KMS-11 (cell line): ENCODE measurements at regions not wholly inside any gene's neighbourhood (a gene's known extent, or its start where the extent isn't known, plus 50 kb on each side); places are given as distances from the start of the nearest gene placed in this dataset.

ENCODE experiments used
- H2AFZ ChIP-seq: fragments of 200-600 bp; sonication (generic); 2 replicates; pipeline ENCODE4 v1.6.1; 2016; ENCODE audit warnings: antibody characterized with exemption, mixed run types, low read depth
- H3K27ac ChIP-seq: fragments of 200-600 bp; sonication (generic); 2 replicates; pipeline ENCODE4 v1.6.1; 2016; ENCODE audit warnings: mild to moderate bottlenecking, mixed run types
- H3K27me3 ChIP-seq: fragments of 200-600 bp; sonication (generic); 2 replicates; pipeline ENCODE4 v1.6.1; 2017; ENCODE audit warnings: mild to moderate bottlenecking, low read depth, mixed run types, moderate library complexity; ENCODE audit not compliant: insufficient read depth
- H3K36me3 ChIP-seq: fragments of 200-600 bp; sonication (generic); 2 replicates; pipeline ENCODE4 v1.6.1; 2017; ENCODE audit warnings: mild to moderate bottlenecking, mixed run types; ENCODE audit not compliant: insufficient read depth
- H3K4me1 ChIP-seq: fragments of 200-600 bp; sonication (generic); 2 replicates; pipeline ENCODE4 v1.6.1; 2016; ENCODE audit warnings: mild to moderate bottlenecking, low read depth, mixed run types; ENCODE audit not compliant: poor library complexity, severe bottlenecking
- H3K4me2 ChIP-seq: fragments of 200-600 bp; sonication (generic); 2 replicates; pipeline ENCODE4 v1.7.0; 2016; ENCODE audit warnings: mild to moderate bottlenecking, mixed run types
- H3K4me3 ChIP-seq: fragments of 200-600 bp; sonication (generic); IDR thresholded peaks from 2 replicates; pipeline ENCODE4 v1.6.1; 2017; ENCODE audit warnings: low read depth, low read length, mixed read lengths; ENCODE audit not compliant: insufficient read depth
- H3K79me2 ChIP-seq: fragments of 200-600 bp; sonication (generic); 2 replicates; pipeline ENCODE4 v1.6.1; 2016; ENCODE audit warnings: low read depth, mixed run types; ENCODE audit not compliant: insufficient read depth
- H3K9ac ChIP-seq: fragments of 200-600 bp; sonication (generic); 2 replicates; pipeline ENCODE4 v1.6.1; 2016; ENCODE audit warnings: mild to moderate bottlenecking, mixed run types
- H4K20me1 ChIP-seq: fragments of 200-600 bp; sonication (generic); 2 replicates; pipeline ENCODE4 v1.6.1; 2016; ENCODE audit warnings: mild to moderate bottlenecking, mixed run types; ENCODE audit not compliant: insufficient read depth
- TF ChIP-seq, protein P1 (sequence below): fragments of 200-600 bp; sonication (generic); conservative IDR thresholded peaks from 2 replicates; pipeline ENCODE4 v1.6.1; 2017; ENCODE audit warnings: low read depth, mild to moderate bottlenecking, antibody characterized with exemption, low read length, moderate library complexity, mixed read lengths

DNA sequence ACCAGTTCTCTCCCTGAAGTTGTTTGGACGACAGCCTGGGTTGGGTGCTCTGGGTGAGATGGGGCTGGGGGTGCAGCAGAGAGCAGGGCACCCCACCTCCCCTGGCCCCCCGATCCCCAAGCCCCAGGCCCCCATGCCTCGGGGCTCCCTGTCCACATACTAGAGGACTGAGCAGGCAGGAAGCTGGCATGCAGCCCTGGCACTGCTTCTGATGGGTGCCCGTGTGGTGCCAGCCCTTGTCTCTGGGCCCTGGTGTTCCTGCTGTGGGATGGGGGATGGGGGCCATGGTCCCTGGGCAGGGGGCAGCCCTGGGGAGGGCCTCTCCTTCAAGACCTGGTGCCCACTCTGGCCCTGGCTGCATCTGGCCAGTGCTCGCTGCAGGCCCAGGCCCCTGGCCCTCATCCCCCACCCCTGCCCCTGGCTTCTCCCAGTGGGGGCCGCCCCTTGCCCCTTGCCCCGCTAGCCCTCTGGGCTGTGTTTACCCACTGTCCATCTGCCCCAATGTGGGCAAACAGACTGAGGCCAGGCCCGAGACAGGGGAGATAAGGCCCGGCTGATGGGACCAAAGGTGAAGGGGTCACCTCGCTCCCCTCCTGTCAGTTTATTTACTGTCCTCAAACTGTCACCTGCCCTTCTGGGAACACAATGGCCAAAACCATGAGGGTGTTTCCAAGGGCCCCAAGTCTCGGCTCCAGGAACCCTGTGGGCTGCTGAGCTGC lies 67.3 kb upstream of the RXRA start:
- no peaks in the 10 kb centered on the region for H4K20me1 ChIP-seq
- H3K27me3 ChIP-seq = no peaks in the 10 kb centered on the region
- no peaks in the 10 kb centered on the region for H3K79me2 ChIP-seq
- H3K36me3 ChIP-seq = no peaks in the 10 kb centered on the region
- H3K4me2 ChIP-seq = no peak overlapping the region
- H3K4me3 ChIP-seq = no peak overlapping the region
- H3K27ac ChIP-seq = no peak overlapping the region
- H3K4me1 ChIP-seq = no peaks in the 10 kb centered on the region
- H3K9ac ChIP-seq = no peak overlapping the region
- TF ChIP-seq, protein P1, sequence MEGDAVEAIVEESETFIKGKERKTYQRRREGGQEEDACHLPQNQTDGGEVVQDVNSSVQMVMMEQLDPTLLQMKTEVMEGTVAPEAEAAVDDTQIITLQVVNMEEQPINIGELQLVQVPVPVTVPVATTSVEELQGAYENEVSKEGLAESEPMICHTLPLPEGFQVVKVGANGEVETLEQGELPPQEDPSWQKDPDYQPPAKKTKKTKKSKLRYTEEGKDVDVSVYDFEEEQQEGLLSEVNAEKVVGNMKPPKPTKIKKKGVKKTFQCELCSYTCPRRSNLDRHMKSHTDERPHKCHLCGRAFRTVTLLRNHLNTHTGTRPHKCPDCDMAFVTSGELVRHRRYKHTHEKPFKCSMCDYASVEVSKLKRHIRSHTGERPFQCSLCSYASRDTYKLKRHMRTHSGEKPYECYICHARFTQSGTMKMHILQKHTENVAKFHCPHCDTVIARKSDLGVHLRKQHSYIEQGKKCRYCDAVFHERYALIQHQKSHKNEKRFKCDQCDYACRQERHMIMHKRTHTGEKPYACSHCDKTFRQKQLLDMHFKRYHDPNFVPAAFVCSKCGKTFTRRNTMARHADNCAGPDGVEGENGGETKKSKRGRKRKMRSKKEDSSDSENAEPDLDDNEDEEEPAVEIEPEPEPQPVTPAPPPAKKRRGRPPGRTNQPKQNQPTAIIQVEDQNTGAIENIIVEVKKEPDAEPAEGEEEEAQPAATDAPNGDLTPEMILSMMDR = no peak
- no peak overlapping the region for H2AFZ ChIP-seq

DNA sequence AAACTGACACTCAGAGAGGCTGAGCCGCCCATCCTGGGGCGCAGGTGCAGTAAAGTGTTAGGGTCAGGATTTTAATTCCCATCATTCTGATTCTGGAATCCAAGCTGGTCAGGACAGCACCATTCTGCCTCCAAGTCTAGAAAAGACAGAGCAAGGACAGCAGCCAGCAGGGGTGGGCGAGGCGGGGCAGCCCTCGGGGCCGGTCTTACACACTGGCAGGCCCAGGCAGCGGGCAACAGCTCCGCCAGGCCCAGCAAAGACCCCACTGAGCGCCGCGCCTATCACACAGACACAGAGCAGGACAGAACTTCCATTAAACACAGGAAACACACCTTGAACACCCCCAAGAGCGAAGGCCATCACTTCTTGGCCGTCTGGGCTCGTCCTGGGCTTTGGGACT lies 66.5 kb upstream of the RXRA start:
- Histone ChIP-seq H3K4me2 (no peak overlapping the region), H4K20me1 (no peaks in the 10 kb centered on the region), H3K36me3 (no peaks in the 10 kb centered on the region), H3K27ac (no peak overlapping the region), H3K27me3 (no peaks in the 10 kb centered on the region), H3K4me1 (no peaks in the 10 kb centered on the region), H3K79me2 (no peaks in the 10 kb centered on the region), H2AFZ (no peak overlapping the region), H3K4me3 (no peak overlapping the region), H3K9ac (no peak overlapping the region)
- TF ChIP-seq, protein P1 = no peak

DNA sequence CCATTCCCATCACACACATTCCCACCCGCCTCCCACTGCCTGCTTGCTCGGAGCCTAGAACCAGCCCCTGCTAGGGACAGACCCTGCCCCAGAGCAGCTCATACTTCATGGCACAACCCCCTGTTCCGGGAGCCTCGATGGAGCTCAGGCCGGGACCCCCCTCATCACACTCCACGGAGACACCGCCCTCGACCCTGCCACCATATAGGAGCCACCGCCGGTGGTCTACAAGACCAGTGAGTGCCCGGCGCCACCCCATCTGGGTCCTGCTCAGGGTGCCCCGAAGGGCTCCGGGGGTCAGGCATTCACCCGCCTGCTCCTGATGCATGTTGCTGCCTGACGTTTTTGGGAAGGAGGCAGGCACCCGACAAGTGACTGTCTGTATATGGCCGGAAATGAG lies 65.5 kb upstream of the RXRA start:
- TF ChIP-seq, protein P1 = no peak
- Histone ChIP-seq H3K36me3 (no peaks in the 10 kb centered on the region), H3K4me2 (no peak overlapping the region), H3K27ac (no peak overlapping the region), H4K20me1 (no peaks in the 10 kb centered on the region), H3K9ac (no peak overlapping the region), H3K4me1 (peaks cover 7% of the 10 kb centered on the region), H3K4me3 (no peak overlapping the region), H2AFZ (no peak overlapping the region), H3K79me2 (no peaks in the 10 kb centered on the region), H3K27me3 (no peaks in the 10 kb centered on the region)

DNA sequence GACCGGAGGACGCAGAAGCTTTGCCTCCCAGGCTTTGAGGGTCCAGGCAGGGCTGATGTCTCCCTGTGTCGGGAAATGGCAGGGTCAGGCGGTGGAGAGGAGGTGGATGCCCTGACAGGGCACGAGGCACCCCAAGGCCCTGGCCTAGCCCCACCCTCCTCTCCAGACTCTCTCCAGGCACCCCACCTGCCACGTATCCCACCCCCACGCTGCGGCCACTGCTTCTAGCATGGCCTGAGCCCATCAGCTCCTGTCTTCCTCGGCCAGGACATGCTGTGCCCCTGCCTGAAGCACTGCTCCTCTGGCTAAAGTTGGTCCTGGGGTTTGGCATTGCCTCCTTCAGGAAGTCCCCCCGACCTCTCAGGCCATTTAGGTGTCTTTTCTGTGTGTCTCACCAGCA lies 64.2 kb upstream of the RXRA start:
- no peak overlapping the region for H3K27ac ChIP-seq
- H3K79me2 ChIP-seq = no peaks in the 10 kb centered on the region
- peaks cover 19% of the 10 kb centered on the region for H3K4me1 ChIP-seq
- H2AFZ ChIP-seq = no peak overlapping the region
- no peak overlapping the region for H3K4me2 ChIP-seq
- no peaks in the 10 kb centered on the region for H4K20me1 ChIP-seq
- H3K4me3 ChIP-seq = no peak overlapping the region
- H3K27me3 ChIP-seq = no peaks in the 10 kb centered on the region
- TF ChIP-seq, protein P1 = no peak
- no peak overlapping the region for H3K9ac ChIP-seq
- H3K36me3 ChIP-seq = no peaks in the 10 kb centered on the region
